T47D (cell line): ENCODE measurements at regions not wholly inside any gene's neighbourhood (a gene's known extent, or its start where the extent isn't known, plus 50 kb on each side); places are given as distances from the start of the nearest gene placed in this dataset.
"Not testable (repeated sequence)": the region's sequence is repeated elsewhere in the genome, so short reads cannot be mapped to it uniquely, and the experiment has no call there.

Experiments
- DNase-seq, 2 experiments: peaks; one replicate each; pipeline versions ENCODE4 v3.0.0 to v3.0.0-alpha.2; 2011 to 2012; ENCODE audit warnings: low read depth in 1 of 2, low spot score in 1 of 2
- JUND ChIP-seq: IDR thresholded peaks from 2 replicates; pipeline ENCODE4 v1.6.1; 2012; ENCODE audit warnings: low read depth
- in situ Hi-C: cut with HindIII; loops from 2 replicates; pipeline ENCODE4 v1.10.0; 2016; ENCODE audit warnings: low sequenced_read_pairs, low pct_unique_long_range_greater_than_20kb

DNA sequence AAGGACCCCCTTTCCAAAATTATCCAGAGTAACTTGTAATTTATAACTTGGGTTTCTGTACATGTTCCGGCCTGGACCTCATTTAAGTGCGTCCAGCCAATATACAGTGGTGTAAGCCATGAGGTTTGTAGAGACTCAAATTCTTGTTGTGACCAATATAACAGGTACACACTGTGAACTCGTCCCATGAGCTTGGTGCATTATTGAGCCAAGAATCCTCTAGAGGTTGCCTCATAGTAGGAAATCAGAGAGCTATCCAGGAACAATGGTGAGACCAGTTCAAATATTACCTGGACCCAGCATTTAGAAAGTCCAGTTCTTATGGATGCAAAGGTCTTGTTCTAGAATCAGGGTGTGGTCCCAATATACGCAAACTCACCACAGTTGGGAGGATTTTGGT lies 138.2 kb downstream of the NPIPB5 start:
- in situ Hi-C loops: no loop called here
- TF ChIP-seq JUND: no peak
- no peak for DNase-seq

DNA sequence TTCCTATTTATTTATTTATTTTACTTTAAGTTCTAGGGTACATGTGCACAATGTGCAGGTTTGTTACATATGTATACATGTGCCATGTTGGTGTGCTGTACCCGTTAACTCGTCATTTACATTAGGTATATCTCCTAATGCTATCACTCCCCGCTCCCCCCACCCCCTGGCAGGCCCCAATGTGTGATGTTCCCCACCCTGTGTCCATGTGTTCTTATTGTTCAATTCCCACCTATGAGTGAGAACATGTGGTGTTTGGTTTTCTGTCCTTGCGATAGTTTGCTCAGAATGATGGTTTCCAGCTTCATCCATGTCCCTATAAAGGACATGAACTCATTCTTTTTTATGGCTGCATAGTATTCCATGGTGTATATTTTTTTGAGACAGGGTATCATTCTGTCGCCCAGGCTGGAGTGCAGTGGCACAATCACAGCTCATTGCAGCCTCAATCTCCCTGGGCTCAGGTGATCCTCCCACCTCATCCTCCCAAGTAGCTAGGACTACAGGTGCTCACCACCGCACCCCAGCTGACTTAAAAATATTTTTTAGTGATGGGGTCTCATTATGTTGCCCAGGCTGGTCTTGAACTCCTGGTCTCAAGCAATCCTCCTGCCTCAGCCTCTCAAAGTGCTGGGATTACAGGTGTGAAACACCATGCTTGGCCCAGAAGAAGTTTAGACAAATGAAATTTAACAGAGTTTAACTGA lies 140.6 kb downstream of the NPIPB5 start:
- in situ Hi-C loops, DNase-seq: not testable (repeated sequence)

DNA sequence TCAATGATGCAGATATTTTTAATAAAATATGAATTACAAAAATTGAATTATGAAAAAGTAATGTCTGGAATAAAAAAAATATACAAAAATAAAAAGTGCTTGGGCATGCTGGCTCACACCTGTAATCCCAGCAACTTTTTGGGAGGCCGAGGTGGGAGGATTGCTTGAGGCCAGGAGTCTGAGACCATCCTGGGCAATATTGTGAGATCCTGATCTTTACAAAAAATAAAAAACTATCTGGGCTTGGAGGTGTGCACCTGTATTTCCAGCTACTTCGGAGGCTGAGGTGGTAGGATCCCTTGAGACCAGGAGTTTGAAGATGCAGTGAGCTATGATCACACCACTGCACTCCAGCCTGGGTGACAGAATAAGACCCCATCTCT lies 141.8 kb downstream of the NPIPB5 start:
- in situ Hi-C loops: no loop called here
- TF ChIP-seq JUND: no peak
- no peak for DNase-seq

DNA sequence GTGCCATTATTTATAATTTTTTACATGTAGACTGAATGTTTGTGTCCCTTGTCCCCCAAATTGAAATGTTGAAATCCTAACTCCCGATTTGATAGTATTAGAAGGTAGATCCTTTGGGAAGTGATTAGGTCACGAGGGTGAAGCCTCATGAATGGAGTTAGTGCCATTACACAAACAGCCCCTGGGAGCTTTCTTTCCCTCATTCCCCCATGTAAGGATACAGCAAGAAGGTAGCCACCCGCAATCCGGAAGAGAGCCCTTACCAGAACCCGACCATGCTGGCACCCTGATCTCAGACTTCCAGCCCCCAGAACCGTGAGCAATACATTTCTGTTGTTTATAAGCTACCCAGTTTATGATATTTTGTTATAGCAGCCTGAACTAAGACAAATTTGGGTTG lies 143.2 kb downstream of the NPIPB5 start:
- no peak for DNase-seq
- in situ Hi-C loops: no loop called here
- no peak for TF ChIP-seq JUND

DNA sequence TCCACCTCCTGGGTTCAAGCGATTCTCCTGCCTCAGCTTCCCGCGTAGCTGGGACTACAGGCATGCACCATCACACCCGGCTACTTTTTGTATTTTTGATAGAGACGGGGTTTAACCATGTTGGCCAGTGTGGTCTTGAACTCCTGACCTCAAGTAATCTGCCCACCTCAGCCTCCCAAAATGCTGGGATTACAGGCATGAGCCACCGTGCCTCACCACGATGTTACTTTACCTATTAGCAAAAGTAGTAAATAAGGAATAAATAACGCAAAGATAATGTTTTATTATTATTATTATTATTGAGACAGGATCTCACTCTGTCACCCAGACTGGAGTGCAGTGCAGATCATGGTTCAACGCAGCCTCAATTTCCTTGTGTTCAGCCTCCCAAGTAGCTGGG lies 145.9 kb downstream of the NPIPB5 start:
- in situ Hi-C loops, DNase-seq: not testable (repeated sequence)

DNA sequence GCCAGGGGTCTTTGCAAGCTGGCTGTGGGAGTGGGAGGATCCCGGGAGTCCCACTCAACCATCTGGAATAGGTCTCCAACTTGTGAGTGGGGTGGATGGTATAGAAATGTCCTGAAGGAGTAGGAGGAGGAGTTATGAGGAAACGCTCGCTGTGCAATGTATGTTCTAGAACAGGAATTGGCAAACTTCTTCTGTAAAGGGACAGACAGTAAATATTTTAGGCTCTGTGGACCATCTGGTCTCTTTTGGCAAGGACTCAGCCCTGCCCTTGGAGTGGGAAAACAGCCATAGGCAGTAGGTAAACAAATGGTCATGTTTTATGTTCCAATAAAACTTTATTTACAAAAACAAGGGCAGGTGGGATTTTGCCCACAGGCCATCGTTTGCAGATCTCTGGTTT lies 149.2 kb downstream of the NPIPB5 start:
- in situ Hi-C loops: no loop called here
- no peak for TF ChIP-seq JUND
- DNase-seq: peak in 1 of 2 experiments; percentile 82

DNA sequence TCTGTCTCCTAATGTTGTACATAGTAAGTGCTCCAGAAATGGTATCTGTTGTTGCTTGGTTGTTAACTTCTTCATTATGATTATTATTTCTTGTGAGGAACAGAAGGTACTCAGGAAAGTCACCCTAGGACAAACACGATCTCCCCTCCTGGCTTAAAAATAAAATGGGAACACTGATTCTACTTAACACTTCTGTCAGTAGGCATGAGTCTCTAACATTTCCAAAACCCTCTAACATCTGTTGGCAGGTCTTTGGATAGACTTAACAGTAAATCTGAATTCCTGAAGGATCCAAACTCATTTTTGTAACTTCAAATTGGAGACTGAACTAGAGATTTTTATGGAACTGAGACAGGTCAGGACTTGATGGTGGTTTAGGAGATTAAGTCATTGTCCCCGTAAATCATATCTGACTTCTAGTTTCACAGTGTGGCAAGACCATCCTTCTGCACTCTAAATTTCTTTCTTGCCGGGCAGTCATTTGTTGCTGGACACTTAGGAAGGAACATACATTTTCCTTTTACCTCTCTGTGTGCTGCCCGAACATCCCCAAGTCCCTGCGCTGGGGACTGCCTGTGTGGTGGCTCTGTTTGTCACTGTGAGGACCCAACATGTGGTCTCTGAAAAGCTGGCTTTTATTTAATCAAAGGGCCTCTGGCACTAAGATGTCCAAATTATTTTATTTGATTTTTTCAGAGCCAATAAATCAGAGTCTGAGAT lies 149.9 kb downstream of the NPIPB5 start:
- in situ Hi-C loops: no loop called here
- DNase-seq: no peak
- TF ChIP-seq JUND: no peak

DNA sequence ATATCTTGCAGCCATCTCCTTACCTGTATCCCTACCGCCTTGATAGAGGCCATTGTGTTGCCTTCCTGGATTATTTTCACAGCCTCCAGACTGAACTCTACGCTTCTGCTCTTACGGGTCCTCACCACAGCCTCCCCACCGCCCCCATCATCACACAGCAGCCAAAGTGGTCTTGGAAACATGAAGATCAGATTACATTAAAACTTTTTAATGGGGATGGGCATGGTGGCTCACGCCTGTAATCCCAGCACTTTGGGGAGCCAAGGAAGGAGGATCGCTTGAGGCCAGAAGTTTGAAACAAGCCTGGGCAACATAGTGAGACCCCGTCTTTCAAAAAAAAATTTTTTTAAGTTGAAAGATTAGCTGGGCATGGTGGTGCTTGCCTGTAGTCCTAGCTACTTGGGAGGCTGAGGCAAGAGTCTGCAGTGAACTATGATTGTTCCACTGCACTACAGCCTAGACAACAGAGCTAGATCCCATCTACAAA lies 150.5 kb downstream of the NPIPB5 start:
- TF ChIP-seq JUND: no peak
- no peak for DNase-seq
- in situ Hi-C loops: no loop called here

DNA sequence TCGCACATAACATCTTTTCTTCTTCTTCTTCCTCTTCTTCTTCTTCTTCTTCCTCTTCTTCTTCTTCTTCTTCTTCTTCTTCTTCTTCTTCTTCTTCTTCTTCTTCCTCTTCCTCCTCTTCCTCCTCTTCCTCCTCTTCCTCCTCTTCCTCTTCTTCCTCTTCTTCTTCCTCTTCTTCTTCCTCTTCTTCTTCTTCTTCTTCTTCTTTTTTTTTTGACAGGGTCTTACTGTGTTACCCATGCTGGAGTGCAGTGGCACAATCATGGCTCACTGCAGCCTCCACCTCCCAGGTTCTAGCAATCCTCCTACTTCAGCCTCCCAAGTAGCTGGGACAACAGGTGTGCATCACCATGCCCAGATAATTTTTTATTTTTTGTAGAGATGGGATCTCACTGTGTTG lies 151.0 kb upstream of the HS3ST2 start:
- DNase-seq, in situ Hi-C loops: not testable (repeated sequence)

DNA sequence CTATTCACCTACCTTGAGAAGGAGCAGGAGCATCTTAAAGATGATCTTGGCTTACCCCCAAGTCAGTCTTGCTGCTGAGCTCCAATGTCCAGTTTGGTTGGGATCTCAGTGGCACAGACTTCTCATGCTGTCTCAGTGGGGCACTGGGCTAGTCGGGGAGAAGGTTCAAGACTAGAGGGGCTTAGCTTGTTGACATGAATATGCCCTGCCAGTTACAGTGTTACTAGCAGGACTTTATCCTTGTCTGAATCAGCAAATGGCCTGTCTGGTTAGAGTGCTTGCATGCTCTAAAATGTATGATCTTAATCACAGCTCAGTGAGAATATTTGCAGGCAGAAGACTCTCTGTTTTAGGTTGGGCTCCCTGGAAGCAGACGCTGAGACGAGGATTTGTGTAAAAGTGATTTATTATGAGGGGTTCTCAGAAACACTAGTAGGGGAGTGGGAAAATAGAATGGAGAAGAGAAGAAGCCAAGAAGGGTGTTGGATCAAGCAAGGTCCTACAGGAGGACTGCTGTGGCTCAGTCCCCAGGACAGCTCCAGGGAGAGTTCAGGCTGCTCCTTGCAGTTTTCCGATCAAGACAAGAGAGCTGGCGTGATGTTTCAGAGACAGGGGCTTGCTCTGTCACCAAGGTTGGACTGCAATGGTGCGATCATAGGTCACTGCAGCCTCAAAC lies 150.4 kb upstream of the HS3ST2 start:
- DNase-seq: no peak
- no peak for TF ChIP-seq JUND
- in situ Hi-C loops: no loop called here

DNA sequence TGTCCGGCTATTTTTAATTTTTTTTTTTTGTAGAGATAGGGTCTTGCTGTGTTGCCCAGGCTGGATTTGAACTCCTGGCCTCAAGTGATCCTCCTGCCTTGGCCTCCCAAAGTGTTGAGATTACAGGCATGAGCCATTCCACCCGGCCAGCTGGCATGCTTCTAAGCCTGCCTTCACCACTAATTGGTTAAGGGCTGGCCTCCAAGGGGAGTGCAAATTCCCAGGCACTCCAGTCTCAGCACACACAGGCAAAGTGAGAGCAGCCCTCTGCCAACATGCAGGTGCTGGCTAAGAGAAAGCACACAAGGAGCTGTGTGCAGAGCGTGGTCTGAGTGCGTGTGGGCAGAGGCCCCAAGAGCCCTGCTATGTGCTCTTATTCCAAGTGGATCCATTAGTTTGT lies 149.8 kb upstream of the HS3ST2 start:
- DNase-seq: no peak
- in situ Hi-C loops: no loop called here

DNA sequence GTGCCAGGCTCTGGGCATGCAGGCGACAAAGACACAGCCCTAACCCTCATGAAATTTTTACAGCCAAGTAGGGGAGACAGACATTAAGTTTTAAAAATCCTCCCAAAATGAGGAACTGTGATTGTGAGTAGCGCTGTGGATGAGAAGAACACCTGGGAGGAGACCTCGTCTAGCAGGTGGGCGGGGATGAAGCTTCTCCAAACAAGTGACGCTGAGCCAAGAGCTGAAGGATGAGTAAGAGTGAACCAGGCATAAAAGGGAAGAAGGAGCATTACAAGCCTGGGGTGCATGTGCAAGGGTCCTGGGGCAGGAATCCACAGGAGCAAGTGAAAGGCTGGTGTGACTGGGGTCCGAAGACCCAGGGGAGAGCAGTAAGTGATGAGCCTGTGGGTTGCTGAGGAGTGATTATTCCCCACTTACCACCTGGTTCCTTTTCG lies 149.4 kb upstream of the HS3ST2 start:
- no peak for DNase-seq
- in situ Hi-C loops: no loop called here
- no peak for TF ChIP-seq JUND

More for the DNA sequence above, 149.8 kb upstream of the HS3ST2 start:
- TF ChIP-seq JUND: no peak

DNA sequence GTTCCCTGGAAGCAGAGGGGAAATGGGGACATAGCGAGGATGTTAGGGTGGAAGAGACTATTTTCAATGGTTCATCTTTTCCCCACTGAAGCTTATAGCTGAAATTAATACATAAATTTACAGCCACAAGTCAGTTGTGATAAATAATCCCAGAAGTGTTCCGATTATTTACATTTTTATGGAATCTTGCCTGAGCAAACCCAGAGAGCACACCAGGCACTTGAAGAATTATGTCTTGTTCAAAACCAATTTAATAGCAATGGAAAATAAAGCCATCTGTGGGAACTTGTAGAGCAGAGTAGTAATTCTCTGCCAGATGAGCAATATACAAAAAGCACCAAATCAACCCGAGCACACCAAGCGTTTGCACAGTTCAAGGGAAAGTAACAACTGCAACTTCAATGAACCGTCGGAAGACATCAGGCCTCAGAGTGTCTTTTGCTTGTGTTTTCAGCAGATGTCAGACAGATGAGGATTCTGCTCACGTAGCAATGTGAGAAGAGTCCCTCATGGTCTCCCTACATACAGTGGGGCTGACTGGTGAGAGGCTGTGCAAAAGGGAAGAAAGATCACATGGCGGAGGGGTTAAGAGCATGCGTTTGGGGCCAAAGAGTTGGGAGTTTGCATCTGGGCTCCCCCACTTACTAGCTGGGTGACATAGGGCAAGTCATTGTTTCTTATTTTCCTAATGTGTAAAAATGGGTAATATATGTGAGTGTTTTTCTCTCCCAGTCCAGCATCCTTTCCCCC lies 148.7 kb upstream of the HS3ST2 start:
- TF ChIP-seq JUND: no peak
- DNase-seq: no peak
- in situ Hi-C loops: no loop called here
